ENCODE measurements at regions not wholly inside any gene's neighbourhood (a gene's known extent, or its start where the extent isn't known, plus 50 kb on each side); places are given as distances from the start of the nearest gene placed in this dataset.

- TF ChIP-seq NANOG (IDR thresholded peaks at IDR 0.05; ENCODE audit: borderline replicate concordance) (no peak), CTCF (conservative IDR thresholded peaks at IDR 0.05; ENCODE audit: low read depth in 2 of 2) (no peak), REST (IDR thresholded peaks at IDR 0.05; ENCODE audit: unreplicated experiment) (no peak), ZNF331 (CRISPR knock-in tag; IDR thresholded peaks at IDR 0.05; ENCODE audit: low read depth) (no peak)
Observed at GRCh38 chr1:5388622-5389021, 603.6 kb downstream of the NPHP4 start (continued).

- H3K4me2 ChIP-seq, result no peak overlapping the region
- DNase-seq (ENCODE audit: low spot score), result no peak
- Mint-ChIP-seq H3K4me1 (no peaks in the 10 kb centered on the region; the same call in 2 of the 3 replicates), H3K36me3 (ENCODE audit: low read depth) (no peaks in the 10 kb centered on the region), H3K9me3 (peaks cover 12% of the 10 kb centered on the region; the same call in 2 of the 3 replicates), H3K4me3 (no peak overlapping the region), H3K27me3 (ENCODE audit: insufficient read depth, low read depth, poor library complexity) (no peaks in the 10 kb centered on the region), H3K27ac (no peak overlapping the region)
- H3F3A ChIP-seq (replicated peaks; ENCODE audit: low read depth), result no peaks in the 10 kb centered on the region
- H3K79me2 ChIP-seq (replicated peaks; ENCODE audit: insufficient read depth), result no peaks in the 10 kb centered on the region
- no peak overlapping the region for H2AFZ ChIP-seq
- no peak overlapping the region for H3K4me3 ChIP-seq
- H3K27me3 ChIP-seq (ENCODE audit: insufficient read depth), result no peaks in the 10 kb centered on the region
- no peaks in the 10 kb centered on the region; the same call in 1 of the 2 replicates for H3K36me3 ChIP-seq (ENCODE audit: insufficient read depth)
- TF ChIP-seq REST (IDR thresholded peaks at IDR 0.05; ENCODE audit: unreplicated experiment), result no peak
- no peak for TF ChIP-seq ZNF114 (CRISPR knock-in tag; IDR thresholded peaks at IDR 0.05)
- no peak overlapping the region for H3K27ac ChIP-seq (ENCODE audit: low read depth)
- no peaks in the 10 kb centered on the region for H4K20me1 ChIP-seq (replicated peaks; ENCODE audit: insufficient read depth)
- H3K4me1 ChIP-seq (ENCODE audit: insufficient read depth), result no peaks in the 10 kb centered on the region
- H3K9me2 ChIP-seq (ENCODE audit: insufficient read depth), result no peaks in the 10 kb centered on the region
- no peak for ATAC-seq
Observed at GRCh38 chr1:5386371-5386770, 605.9 kb downstream of the NPHP4 start.
